ENCODE measurements at regions not wholly inside any gene's neighbourhood (a gene's known extent, or its start where the extent isn't known, plus 50 kb on each side); places are given as distances from the start of the nearest gene placed in this dataset.

DNA sequence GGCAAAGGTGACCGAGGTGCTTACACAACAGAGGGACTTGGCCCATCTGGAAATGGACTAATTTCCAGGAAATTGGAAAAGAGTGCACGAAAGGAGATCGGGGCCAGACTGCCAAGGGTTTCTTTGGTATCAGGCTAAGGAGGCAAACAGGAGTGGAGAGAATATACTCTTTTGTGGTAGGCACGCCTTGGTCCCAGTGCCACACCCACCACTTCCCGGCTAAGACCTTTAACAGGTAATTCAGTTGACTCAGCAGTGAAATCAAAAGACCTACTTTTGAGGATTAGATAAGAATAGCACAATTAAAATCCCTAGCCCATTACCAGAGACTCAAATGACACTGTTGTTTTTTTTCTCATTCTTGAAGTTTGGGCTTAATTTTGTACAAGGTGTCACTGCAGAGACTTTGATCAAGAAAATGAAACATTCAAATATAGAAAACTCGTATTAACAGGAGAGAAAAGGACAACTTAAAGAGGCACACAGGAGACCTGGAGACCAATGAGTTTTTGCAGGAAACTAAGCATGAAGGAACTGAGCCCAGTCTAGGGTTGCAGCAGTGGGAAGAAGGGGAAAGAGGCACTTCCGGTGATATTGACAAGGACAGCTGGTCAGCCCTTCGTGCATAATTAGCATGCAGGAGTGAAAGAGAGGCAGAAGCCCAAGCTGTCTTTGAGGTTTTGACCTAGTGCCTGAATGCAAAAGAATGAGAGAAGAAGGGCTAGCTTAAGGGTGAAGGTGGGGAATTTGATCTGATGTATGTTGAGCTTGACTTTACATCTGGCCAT, 265.5 kb upstream of the CCL2 start:
- H3K36me3 ChIP-seq (ENCODE audit: control insufficient read depth, insufficient read depth, low read length) = no peaks in the 10 kb centered on the region
- DNase-seq (ENCODE audit: low read depth in 2 of 2) = no peak

GRCh38 chr17:33990943-33991706, 264.0 kb upstream of the CCL2 start:
- TF ChIP-seq EZH2 (IDR thresholded peaks at IDR 0.05; ENCODE audit: low read length, missing control alignments) = no peak
- TF ChIP-seq, protein P1, sequence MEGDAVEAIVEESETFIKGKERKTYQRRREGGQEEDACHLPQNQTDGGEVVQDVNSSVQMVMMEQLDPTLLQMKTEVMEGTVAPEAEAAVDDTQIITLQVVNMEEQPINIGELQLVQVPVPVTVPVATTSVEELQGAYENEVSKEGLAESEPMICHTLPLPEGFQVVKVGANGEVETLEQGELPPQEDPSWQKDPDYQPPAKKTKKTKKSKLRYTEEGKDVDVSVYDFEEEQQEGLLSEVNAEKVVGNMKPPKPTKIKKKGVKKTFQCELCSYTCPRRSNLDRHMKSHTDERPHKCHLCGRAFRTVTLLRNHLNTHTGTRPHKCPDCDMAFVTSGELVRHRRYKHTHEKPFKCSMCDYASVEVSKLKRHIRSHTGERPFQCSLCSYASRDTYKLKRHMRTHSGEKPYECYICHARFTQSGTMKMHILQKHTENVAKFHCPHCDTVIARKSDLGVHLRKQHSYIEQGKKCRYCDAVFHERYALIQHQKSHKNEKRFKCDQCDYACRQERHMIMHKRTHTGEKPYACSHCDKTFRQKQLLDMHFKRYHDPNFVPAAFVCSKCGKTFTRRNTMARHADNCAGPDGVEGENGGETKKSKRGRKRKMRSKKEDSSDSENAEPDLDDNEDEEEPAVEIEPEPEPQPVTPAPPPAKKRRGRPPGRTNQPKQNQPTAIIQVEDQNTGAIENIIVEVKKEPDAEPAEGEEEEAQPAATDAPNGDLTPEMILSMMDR (conservative IDR thresholded peaks at IDR 0.05 in 1 of 2, IDR thresholded peaks at IDR 0.05 in 1 of 2; ENCODE audit: low read depth in 1 of 2, low read length in 2 of 2) = no peak
- no peaks in the 10 kb centered on the region for H4K20me1 ChIP-seq (ENCODE audit: control insufficient read depth, extremely low read depth, insufficient read depth, low read length)

More for the DNA sequence above, 265.5 kb upstream of the CCL2 start:
- Histone ChIP-seq H3K4me1 (ENCODE audit: control insufficient read depth, extremely low read depth, insufficient read depth, low read length) (no peaks in the 10 kb centered on the region), H3K79me2 (ENCODE audit: control insufficient read depth, insufficient read depth, low read length) (no peaks in the 10 kb centered on the region), H3K27me3 (ENCODE audit: control insufficient read depth, insufficient read depth, low read length) (no peaks in the 10 kb centered on the region), H3K9ac (ENCODE audit: insufficient read depth, low read length) (no peak overlapping the region), H2AFZ (ENCODE audit: low read length) (no peak overlapping the region), H3K27ac (ENCODE audit: insufficient read depth, low read length) (no peak overlapping the region), H3K4me3 (replicated peaks in 1 of 4; ENCODE audit: control extremely low read depth in 1 of 4, insufficient read depth in 1 of 4, low read depth in 3 of 4, low read length in 4 of 4) (no peak overlapping the region), H3K4me2 (ENCODE audit: extremely low read depth, insufficient read depth, low read length) (no peak overlapping the region), H3K9me3 (ENCODE audit: control insufficient read depth, insufficient read depth, low read depth, low read length) (no peaks in the 10 kb centered on the region), H4K20me1 (ENCODE audit: control insufficient read depth, extremely low read depth, insufficient read depth, low read length) (no peaks in the 10 kb centered on the region)
- TF ChIP-seq EZH2 (IDR thresholded peaks at IDR 0.05; ENCODE audit: low read length, missing control alignments) = no peak
- TF ChIP-seq, protein P1 (conservative IDR thresholded peaks at IDR 0.05 in 1 of 2, IDR thresholded peaks at IDR 0.05 in 1 of 2; ENCODE audit: low read depth in 1 of 2, low read length in 2 of 2) = no peak

DNA sequence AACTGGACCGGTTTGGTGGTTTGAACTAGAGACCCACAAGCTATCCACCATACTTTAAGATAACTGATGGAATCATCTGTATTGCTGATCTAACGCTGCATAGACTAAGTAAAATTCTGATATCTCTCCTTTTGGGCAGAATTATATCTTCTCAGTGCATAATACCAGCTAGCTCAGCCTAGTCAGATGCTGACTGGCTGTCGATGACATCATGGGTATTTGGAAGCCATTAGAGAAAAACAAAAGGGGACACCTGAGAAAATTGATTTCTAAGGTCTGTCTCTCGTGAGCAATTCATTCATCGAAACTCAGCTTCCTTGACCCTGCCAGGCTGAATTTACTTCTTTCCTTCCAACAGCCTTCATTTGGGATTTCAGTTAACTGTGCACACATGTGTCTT, 263.0 kb upstream of the CCL2 start:
- Histone ChIP-seq H2AFZ (ENCODE audit: low read length) (no peak overlapping the region), H3K27ac (ENCODE audit: insufficient read depth, low read length) (no peak overlapping the region), H3K36me3 (ENCODE audit: control insufficient read depth, insufficient read depth, low read length) (no peaks in the 10 kb centered on the region), H4K20me1 (ENCODE audit: control insufficient read depth, extremely low read depth, insufficient read depth, low read length) (no peaks in the 10 kb centered on the region), H3K79me2 (ENCODE audit: control insufficient read depth, insufficient read depth, low read length) (no peaks in the 10 kb centered on the region), H3K4me3 (replicated peaks in 1 of 4; ENCODE audit: control extremely low read depth in 1 of 4, insufficient read depth in 1 of 4, low read depth in 3 of 4, low read length in 4 of 4) (no peak overlapping the region), H3K9me3 (ENCODE audit: control insufficient read depth, insufficient read depth, low read depth, low read length) (no peaks in the 10 kb centered on the region), H3K4me2 (ENCODE audit: extremely low read depth, insufficient read depth, low read length) (no peak overlapping the region), H3K27me3 (ENCODE audit: control insufficient read depth, insufficient read depth, low read length) (no peaks in the 10 kb centered on the region), H3K4me1 (ENCODE audit: control insufficient read depth, extremely low read depth, insufficient read depth, low read length) (no peaks in the 10 kb centered on the region), H3K9ac (ENCODE audit: insufficient read depth, low read length) (no peak overlapping the region)
- TF ChIP-seq, protein P1 (conservative IDR thresholded peaks at IDR 0.05 in 1 of 2, IDR thresholded peaks at IDR 0.05 in 1 of 2; ENCODE audit: low read depth in 1 of 2, low read length in 2 of 2) = no peak
- TF ChIP-seq EZH2 (IDR thresholded peaks at IDR 0.05; ENCODE audit: low read length, missing control alignments) = no peak
- no peak for DNase-seq (ENCODE audit: low read depth in 2 of 2)

More at GRCh38 chr17:33990943-33991706, 264.0 kb upstream of the CCL2 start:
- Histone ChIP-seq H3K4me1 (ENCODE audit: control insufficient read depth, extremely low read depth, insufficient read depth, low read length) (no peaks in the 10 kb centered on the region), H3K9ac (ENCODE audit: insufficient read depth, low read length) (no peak overlapping the region), H3K9me3 (ENCODE audit: control insufficient read depth, insufficient read depth, low read depth, low read length) (no peaks in the 10 kb centered on the region), H3K27ac (ENCODE audit: insufficient read depth, low read length) (no peak overlapping the region), H3K4me3 (replicated peaks in 1 of 4; ENCODE audit: control extremely low read depth in 1 of 4, insufficient read depth in 1 of 4, low read depth in 3 of 4, low read length in 4 of 4) (no peak overlapping the region), H3K27me3 (ENCODE audit: control insufficient read depth, insufficient read depth, low read length) (no peaks in the 10 kb centered on the region), H3K36me3 (ENCODE audit: control insufficient read depth, insufficient read depth, low read length) (no peaks in the 10 kb centered on the region), H2AFZ (ENCODE audit: low read length) (no peak overlapping the region), H3K79me2 (ENCODE audit: control insufficient read depth, insufficient read depth, low read length) (no peaks in the 10 kb centered on the region), H3K4me2 (ENCODE audit: extremely low read depth, insufficient read depth, low read length) (no peak overlapping the region)
- DNase-seq (ENCODE audit: low read depth in 2 of 2) = no peak

Data from fibroblast of lung (primary cell).